ES-I3 (cell line): ENCODE measurements at regions not wholly inside any gene's neighbourhood (a gene's known extent, or its start where the extent isn't known, plus 50 kb on each side); places are given as distances from the start of the nearest gene placed in this dataset.

Experiments used
- H3K36me3 ChIP-seq: 2 replicates; pipeline ENCODE4 v1.6.1; 2013; ENCODE audit warnings: mild to moderate bottlenecking, low read length, control low read depth, moderate library complexity; ENCODE audit not compliant: insufficient read depth
- H3K4me1 ChIP-seq: 2 replicates; pipeline ENCODE4 v1.6.1; 2013; ENCODE audit warnings: mild to moderate bottlenecking, control low read depth, low read length; ENCODE audit not compliant: insufficient read depth
- H3K9ac ChIP-seq: 2 replicates; pipeline ENCODE4 v1.6.1; 2013; ENCODE audit warnings: low read depth, mild to moderate bottlenecking, low read length, moderate library complexity
- H3K9me3 ChIP-seq: 2 replicates; pipeline ENCODE4 v1.6.1; 2013; ENCODE audit warnings: mild to moderate bottlenecking, low read length, moderate library complexity; ENCODE audit not compliant: control insufficient read depth, insufficient read depth

GRCh38 chr4:171759274-171759673 is 53.9 kb upstream of the GALNTL6 start:
- Histone ChIP-seq H3K9ac (no peak overlapping the region), H3K36me3 (no peaks in the 10 kb centered on the region), H3K4me1 (no peaks in the 10 kb centered on the region), H3K9me3 (no peaks in the 10 kb centered on the region)

GRCh38 chr4:171751538-171751937 is 61.7 kb upstream of the GALNTL6 start:
- Histone ChIP-seq H3K4me1 (no peaks in the 10 kb centered on the region), H3K9ac (no peak overlapping the region), H3K9me3 (no peaks in the 10 kb centered on the region), H3K36me3 (no peaks in the 10 kb centered on the region)

- H3K36me3 ChIP-seq, result no peaks in the 10 kb centered on the region
- no peaks in the 10 kb centered on the region for H3K9me3 ChIP-seq
- no peaks in the 10 kb centered on the region for H3K4me1 ChIP-seq
- no peak overlapping the region for H3K9ac ChIP-seq
Observed at GRCh38 chr4:171746418-171746817, 66.8 kb upstream of the GALNTL6 start.

- no peaks in the 10 kb centered on the region for H3K9me3 ChIP-seq
Observed at GRCh38 chr4:171742436-171742835, 70.8 kb upstream of the GALNTL6 start.

GRCh38 chr4:171727185-171727584 is 86.0 kb upstream of the GALNTL6 start:
- no peaks in the 10 kb centered on the region for H3K4me1 ChIP-seq
- H3K9me3 ChIP-seq, result no peaks in the 10 kb centered on the region; the same call in none of the 2 replicates
- H3K36me3 ChIP-seq, result no peaks in the 10 kb centered on the region
- H3K9ac ChIP-seq, result no peak overlapping the region

More at GRCh38 chr4:171742436-171742835, 70.8 kb upstream of the GALNTL6 start:
- no peak overlapping the region for H3K9ac ChIP-seq
- H3K36me3 ChIP-seq, result no peaks in the 10 kb centered on the region
- no peaks in the 10 kb centered on the region for H3K4me1 ChIP-seq

GRCh38 chr4:171721937-171722336 is 91.3 kb upstream of the GALNTL6 start:
- Histone ChIP-seq H3K9ac (no peak overlapping the region), H3K4me1 (no peaks in the 10 kb centered on the region), H3K36me3 (no peaks in the 10 kb centered on the region), H3K9me3 (no peaks in the 10 kb centered on the region; the same call in none of the 2 replicates)

- Histone ChIP-seq H3K4me1 (no peaks in the 10 kb centered on the region), H3K36me3 (no peaks in the 10 kb centered on the region), H3K9me3 (no peaks in the 10 kb centered on the region; the same call in 1 of the 2 replicates), H3K9ac (no peak overlapping the region)
Observed at GRCh38 chr4:171719691-171720090, 93.5 kb upstream of the GALNTL6 start.

GRCh38 chr4:171718665-171719064 is 94.5 kb upstream of the GALNTL6 start:
- Histone ChIP-seq H3K9ac (no peak overlapping the region), H3K9me3 (no peaks in the 10 kb centered on the region; the same call in 1 of the 2 replicates), H3K36me3 (no peaks in the 10 kb centered on the region), H3K4me1 (no peaks in the 10 kb centered on the region)

GRCh38 chr4:171718069-171718468 is 95.1 kb upstream of the GALNTL6 start:
- Histone ChIP-seq H3K36me3 (no peaks in the 10 kb centered on the region), H3K4me1 (no peaks in the 10 kb centered on the region), H3K9me3 (no peaks in the 10 kb centered on the region; the same call in 1 of the 2 replicates), H3K9ac (no peak overlapping the region)

- Histone ChIP-seq H3K9ac (no peak overlapping the region), H3K36me3 (no peaks in the 10 kb centered on the region), H3K9me3 (no peaks in the 10 kb centered on the region; the same call in 1 of the 2 replicates)
Observed at GRCh38 chr4:171717231-171717741, 95.9 kb upstream of the GALNTL6 start.

GRCh38 chr4:171715973-171716372 is 97.2 kb upstream of the GALNTL6 start:
- Histone ChIP-seq H3K9me3 (no peaks in the 10 kb centered on the region; the same call in 1 of the 2 replicates), H3K4me1 (no peaks in the 10 kb centered on the region), H3K36me3 (no peaks in the 10 kb centered on the region), H3K9ac (no peak overlapping the region)

More at GRCh38 chr4:171717231-171717741, 95.9 kb upstream of the GALNTL6 start:
- no peaks in the 10 kb centered on the region for H3K4me1 ChIP-seq

- Histone ChIP-seq H3K4me1 (no peaks in the 10 kb centered on the region), H3K36me3 (no peaks in the 10 kb centered on the region), H3K9me3 (no peaks in the 10 kb centered on the region; the same call in 1 of the 2 replicates), H3K9ac (no peak overlapping the region)
Observed at GRCh38 chr4:171714791-171715454, 98.3 kb upstream of the GALNTL6 start.

GRCh38 chr4:171710743-171711142 is 102.5 kb upstream of the GALNTL6 start:
- Histone ChIP-seq H3K4me1 (no peaks in the 10 kb centered on the region), H3K36me3 (no peaks in the 10 kb centered on the region), H3K9me3 (no peaks in the 10 kb centered on the region; the same call in 1 of the 2 replicates), H3K9ac (no peak overlapping the region)

- Histone ChIP-seq H3K36me3 (no peaks in the 10 kb centered on the region), H3K4me1 (no peaks in the 10 kb centered on the region), H3K9me3 (no peaks in the 10 kb centered on the region), H3K9ac (no peak overlapping the region)
Observed at GRCh38 chr4:171676555-171677215, 136.5 kb upstream of the GALNTL6 start.

GRCh38 chr4:171674781-171675180 is 138.4 kb upstream of the GALNTL6 start:
- no peaks in the 10 kb centered on the region for H3K36me3 ChIP-seq
- no peak overlapping the region for H3K9ac ChIP-seq
- H3K9me3 ChIP-seq, result no peaks in the 10 kb centered on the region
- no peaks in the 10 kb centered on the region for H3K4me1 ChIP-seq
